HCT116 (cell line): ENCODE measurements at regions not wholly inside any gene's neighbourhood (a gene's known extent, or its start where the extent isn't known, plus 50 kb on each side); places are given as distances from the start of the nearest gene placed in this dataset.

ENCODE experiments used
- ATF3 ChIP-seq: IDR thresholded peaks from 2 replicates; pipeline ENCODE4 v1.6.1; 2012
- CTCF ChIP-seq, 3 experiments: fragments of 200-600 bp in 1 of 3; sonication (generic) in 1 of 3; IDR thresholded peaks in 2 of 3; conservative IDR thresholded peaks in 1 of 3; 2 replicates each; pipeline ENCODE4 v1.5.1; 2012 to 2017; ENCODE audit warnings: low read depth in 2 of 3, low read length in 2 of 3, antibody characterized with exemption in 1 of 3, borderline replicate concordance in 1 of 3, control low read depth in 1 of 3, mild to moderate bottlenecking in 1 of 3, mixed read lengths in 1 of 3, mixed run types in 1 of 3, moderate library complexity in 1 of 3; ENCODE audit not compliant: insufficient read depth in 1 of 3
- EGR1 ChIP-seq: IDR thresholded peaks from 2 replicates; pipeline ENCODE4 v1.6.1; 2012; ENCODE audit warnings: low read depth
- ELF1 ChIP-seq: IDR thresholded peaks from 2 replicates; pipeline ENCODE4 v1.6.1; 2012; ENCODE audit warnings: low read depth, borderline replicate concordance
- JUND ChIP-seq: IDR thresholded peaks from 2 replicates; pipeline ENCODE4 v1.6.1; 2012
- POLR2A ChIP-seq: IDR thresholded peaks from 2 replicates; pipeline ENCODE4 v1.7.0; 2011; ENCODE audit warnings: borderline replicate concordance; ENCODE audit not compliant: insufficient read depth, insufficient read length; ENCODE audit errors: extremely low read depth
- POLR2AphosphoS5 ChIP-seq: IDR thresholded peaks from 2 replicates; pipeline ENCODE4 v1.6.1; 2011; ENCODE audit warnings: mild to moderate bottlenecking, low read depth, low read length, moderate library complexity
- RAD21 ChIP-seq: IDR thresholded peaks from 2 replicates; pipeline ENCODE4 v1.6.1; 2012; ENCODE audit warnings: low read depth, mild to moderate bottlenecking
- SIN3A ChIP-seq: IDR thresholded peaks from 2 replicates; pipeline ENCODE4 v1.6.1; 2012; ENCODE audit warnings: low read depth
- SP1 ChIP-seq: IDR thresholded peaks from 2 replicates; pipeline ENCODE4 v1.6.1; 2012; ENCODE audit warnings: low read depth
- SRF ChIP-seq: IDR thresholded peaks from 2 replicates; pipeline ENCODE4 v1.6.1; 2012; ENCODE audit warnings: low read depth

GRCh38 chr14:30165255-30165654, 237.6 kb upstream of the PRKD1 start:
- TF ChIP-seq POLR2AphosphoS5 (no peak), CTCF (IDR thresholded peaks at IDR 0.05 in 2 of 3, conservative IDR thresholded peaks at IDR 0.05 in 1 of 3; ENCODE audit: borderline replicate concordance in 1 of 3, insufficient read depth in 1 of 3, low read depth in 2 of 3, low read length in 2 of 3) (no peak), EGR1 (no peak), RAD21 (no peak), JUND (no peak), POLR2A (no peak), ATF3 (no peak), SRF (no peak), ELF1 (no peak), SP1 (no peak), SIN3A (no peak)
